Calu3 (cell line): ENCODE measurements at regions not wholly inside any gene's neighbourhood (a gene's known extent, or its start where the extent isn't known, plus 50 kb on each side); places are given as distances from the start of the nearest gene placed in this dataset.

Source experiments
- BruUV-seq: library from RNA; stranded (reverse); fragments of 400-500 nt; replicated peaks from 2 replicates; lab custom pipeline; 2021; lab: Mats Ljungman, UMichigan
- CTCF ChIA-PET: fragments of 300-600 bp; sonication (Branson Sonifier 250); formaldehyde crosslinking; loops from one replicate; lab custom pipeline; 2022; ENCODE audit warnings: antibody characterized with exemption; lab: Charles Lee
- DNase-seq: peaks from one replicate; pipeline ENCODE4 v3.0.0; 2022
- H3K27ac Mint-ChIP-seq: one replicate; pipeline ENCODE4 v1.8.0; 2022; ENCODE audit warnings: mixed read lengths; ENCODE audit not compliant: unreplicated experiment
- H3K27me3 Mint-ChIP-seq: one replicate; pipeline ENCODE4 v1.8.0; 2022; ENCODE audit warnings: mixed read lengths; ENCODE audit not compliant: unreplicated experiment
- H3K36me3 Mint-ChIP-seq: one replicate; pipeline ENCODE4 v1.8.0; 2022; ENCODE audit warnings: mild to moderate bottlenecking, moderate library complexity, mixed read lengths; ENCODE audit not compliant: insufficient read depth, unreplicated experiment
- H3K4me1 Mint-ChIP-seq: one replicate; pipeline ENCODE4 v1.8.0; 2022; ENCODE audit warnings: mild to moderate bottlenecking, low read depth, mixed read lengths; ENCODE audit not compliant: unreplicated experiment
- H3K4me3 Mint-ChIP-seq: one replicate; pipeline ENCODE4 v1.8.0; 2022; ENCODE audit warnings: mild to moderate bottlenecking, low read depth, moderate library complexity, mixed read lengths; ENCODE audit not compliant: unreplicated experiment
- H3K9me3 Mint-ChIP-seq: one replicate; pipeline ENCODE4 v1.8.0; 2022; ENCODE audit warnings: low read depth, mixed read lengths; ENCODE audit not compliant: unreplicated experiment
- intact Hi-C: fragments of 100-400 bp; cut with micrococcal nuclease; formaldehyde crosslinking; loops from one replicate; pipeline ENCODE4 v1.10.0; 2022; ENCODE audit not compliant: unreplicated experiment
- TF ChIP-seq, protein P1 (sequence below): fragments of 200-600 bp; IDR thresholded peaks from one replicate; pipeline ENCODE4 v1.8.0; 2022; ENCODE audit warnings: antibody characterized with exemption; ENCODE audit not compliant: unreplicated experiment

DNA sequence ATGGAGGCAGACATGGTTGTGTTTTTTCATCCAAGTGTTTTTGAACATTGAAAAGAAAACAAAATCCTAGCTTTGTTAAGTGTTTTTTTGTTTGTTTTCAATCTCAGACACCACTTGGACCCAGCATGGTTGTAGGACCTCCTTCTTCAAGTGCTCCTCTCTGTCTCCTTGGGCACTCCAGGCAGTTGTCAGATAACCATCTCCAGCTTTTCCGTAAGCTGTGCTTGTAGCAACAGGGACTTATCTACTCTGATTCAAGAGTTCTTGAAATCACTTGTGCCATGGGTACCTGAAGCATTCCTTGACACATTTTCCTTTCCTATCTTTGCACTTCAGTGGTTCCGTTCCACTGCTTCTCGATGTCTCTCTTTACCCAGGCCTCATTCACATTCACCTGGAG lies 334.9 kb upstream of the DDX53 start:
- H3K27ac Mint-ChIP-seq: no peak overlapping the region
- TF ChIP-seq, protein P1, sequence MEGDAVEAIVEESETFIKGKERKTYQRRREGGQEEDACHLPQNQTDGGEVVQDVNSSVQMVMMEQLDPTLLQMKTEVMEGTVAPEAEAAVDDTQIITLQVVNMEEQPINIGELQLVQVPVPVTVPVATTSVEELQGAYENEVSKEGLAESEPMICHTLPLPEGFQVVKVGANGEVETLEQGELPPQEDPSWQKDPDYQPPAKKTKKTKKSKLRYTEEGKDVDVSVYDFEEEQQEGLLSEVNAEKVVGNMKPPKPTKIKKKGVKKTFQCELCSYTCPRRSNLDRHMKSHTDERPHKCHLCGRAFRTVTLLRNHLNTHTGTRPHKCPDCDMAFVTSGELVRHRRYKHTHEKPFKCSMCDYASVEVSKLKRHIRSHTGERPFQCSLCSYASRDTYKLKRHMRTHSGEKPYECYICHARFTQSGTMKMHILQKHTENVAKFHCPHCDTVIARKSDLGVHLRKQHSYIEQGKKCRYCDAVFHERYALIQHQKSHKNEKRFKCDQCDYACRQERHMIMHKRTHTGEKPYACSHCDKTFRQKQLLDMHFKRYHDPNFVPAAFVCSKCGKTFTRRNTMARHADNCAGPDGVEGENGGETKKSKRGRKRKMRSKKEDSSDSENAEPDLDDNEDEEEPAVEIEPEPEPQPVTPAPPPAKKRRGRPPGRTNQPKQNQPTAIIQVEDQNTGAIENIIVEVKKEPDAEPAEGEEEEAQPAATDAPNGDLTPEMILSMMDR: no peak
- no peaks in the 10 kb centered on the region for H3K4me1 Mint-ChIP-seq
- H3K9me3 Mint-ChIP-seq: no peaks in the 10 kb centered on the region
- intact Hi-C loops: no loop called here
- no TSS peak for BruUV-seq
- H3K36me3 Mint-ChIP-seq: no peaks in the 10 kb centered on the region
- no peak for DNase-seq
- H3K27me3 Mint-ChIP-seq: no peaks in the 10 kb centered on the region
- H3K4me3 Mint-ChIP-seq: no peak overlapping the region
- CTCF ChIA-PET: no interaction called here

DNA sequence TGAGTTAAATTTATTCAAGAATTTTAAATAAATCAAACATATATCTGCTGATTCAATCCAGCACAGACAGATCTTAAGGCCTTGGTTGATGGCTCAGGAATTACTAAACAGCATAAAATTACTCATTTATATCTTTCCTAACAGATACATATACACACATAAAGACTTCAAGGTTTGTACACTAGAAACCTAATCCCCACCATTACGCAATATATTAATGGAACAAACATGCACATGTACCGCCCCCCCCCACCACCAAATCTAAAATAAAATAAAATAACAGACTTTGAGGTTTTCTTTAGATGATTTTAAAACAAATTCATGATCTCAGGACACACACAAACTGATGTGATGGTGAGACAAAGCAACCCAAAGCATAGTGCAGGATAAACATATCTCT lies 333.9 kb upstream of the DDX53 start:
- H3K4me3 Mint-ChIP-seq: no peak overlapping the region
- H3K27me3 Mint-ChIP-seq: no peaks in the 10 kb centered on the region
- TF ChIP-seq, protein P1: no peak
- H3K36me3 Mint-ChIP-seq: no peaks in the 10 kb centered on the region
- CTCF ChIA-PET: no interaction called here
- no peaks in the 10 kb centered on the region for H3K4me1 Mint-ChIP-seq
- no TSS peak for BruUV-seq
- intact Hi-C loops: no loop called here
- no peaks in the 10 kb centered on the region for H3K9me3 Mint-ChIP-seq
- DNase-seq: no peak
- no peak overlapping the region for H3K27ac Mint-ChIP-seq

- H3K36me3 Mint-ChIP-seq: no peaks in the 10 kb centered on the region
- no peak overlapping the region for H3K27ac Mint-ChIP-seq
- CTCF ChIA-PET: no interaction called here
- no TSS peak for BruUV-seq
- no peak for DNase-seq
- H3K27me3 Mint-ChIP-seq: no peaks in the 10 kb centered on the region
- no peak overlapping the region for H3K4me3 Mint-ChIP-seq
- intact Hi-C loops: no loop called here
- TF ChIP-seq, protein P1: no peak
- no peaks in the 10 kb centered on the region for H3K4me1 Mint-ChIP-seq
- H3K9me3 Mint-ChIP-seq: no peaks in the 10 kb centered on the region
Measured at GRCh38 chrX:22666441-22666840, 333.3 kb upstream of the DDX53 start.

GRCh38 chrX:22674932-22675331 lies 324.8 kb upstream of the DDX53 start:
- Mint-ChIP-seq H3K27me3 (no peaks in the 10 kb centered on the region), H3K4me1 (no peaks in the 10 kb centered on the region), H3K36me3 (no peaks in the 10 kb centered on the region), H3K4me3 (no peak overlapping the region), H3K27ac (no peak overlapping the region), H3K9me3 (peaks cover 6% of the 10 kb centered on the region)
- DNase-seq: no peak
- TF ChIP-seq, protein P1: no peak
- CTCF ChIA-PET: no interaction called here
- no TSS peak for BruUV-seq
- intact Hi-C loops: no loop called here
